Stomach (tissue), 4 donors: ENCODE measurements at regions not wholly inside any gene's neighbourhood (a gene's known extent, or its start where the extent isn't known, plus 50 kb on each side); places are given as distances from the start of the nearest gene placed in this dataset.

Source experiments
- POLR2A ChIP-seq, 4 donors: fragments of 450-650 bp; IDR thresholded peaks; one replicate each; pipeline ENCODE4 v1.6.1; 2016; ENCODE audit warnings: antibody characterized with exemption in 4 of 4, control low read depth in 2 of 4, mild to moderate bottlenecking in 1 of 4, moderate library complexity in 1 of 4
- POLR2AphosphoS5 ChIP-seq, 3 donors: sonication (generic); formaldehyde crosslinking; IDR thresholded peaks; one replicate each; pipeline ENCODE4 v1.6.1; 2016; ENCODE audit warnings: antibody characterized with exemption in 3 of 3
- TF ChIP-seq, protein P1 (sequence below), 7 experiments: fragments of 450-650 bp in 4 of 7; fragments of 200-600 bp in 3 of 7; sonication (generic) in 3 of 7; IDR thresholded peaks; one replicate each; pipeline ENCODE4 v1.5.1; 2016 to 2019; ENCODE audit warnings: antibody characterized with exemption in 7 of 7, control low read depth in 2 of 7, mild to moderate bottlenecking in 1 of 7

DNA sequence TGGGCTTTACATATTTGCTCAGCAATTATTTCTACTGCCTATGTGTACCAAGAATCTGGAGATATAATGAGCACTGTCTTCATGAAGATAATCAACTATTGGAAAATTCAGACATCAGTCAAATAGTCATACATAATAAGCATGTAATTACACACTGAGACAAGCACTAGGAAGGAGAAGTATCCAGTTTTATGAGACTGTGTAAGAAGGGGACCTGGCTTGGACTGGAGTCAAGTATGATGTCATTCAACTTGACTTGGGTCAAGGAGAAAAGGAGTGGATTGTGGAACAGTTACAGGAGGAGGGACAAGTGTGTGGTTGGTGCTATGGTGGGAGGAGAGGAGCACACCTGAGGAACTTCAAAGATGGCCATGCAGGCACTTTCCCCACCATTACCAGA, 419.8 kb upstream of the TRIB2 start:
- TF ChIP-seq, protein P1, sequence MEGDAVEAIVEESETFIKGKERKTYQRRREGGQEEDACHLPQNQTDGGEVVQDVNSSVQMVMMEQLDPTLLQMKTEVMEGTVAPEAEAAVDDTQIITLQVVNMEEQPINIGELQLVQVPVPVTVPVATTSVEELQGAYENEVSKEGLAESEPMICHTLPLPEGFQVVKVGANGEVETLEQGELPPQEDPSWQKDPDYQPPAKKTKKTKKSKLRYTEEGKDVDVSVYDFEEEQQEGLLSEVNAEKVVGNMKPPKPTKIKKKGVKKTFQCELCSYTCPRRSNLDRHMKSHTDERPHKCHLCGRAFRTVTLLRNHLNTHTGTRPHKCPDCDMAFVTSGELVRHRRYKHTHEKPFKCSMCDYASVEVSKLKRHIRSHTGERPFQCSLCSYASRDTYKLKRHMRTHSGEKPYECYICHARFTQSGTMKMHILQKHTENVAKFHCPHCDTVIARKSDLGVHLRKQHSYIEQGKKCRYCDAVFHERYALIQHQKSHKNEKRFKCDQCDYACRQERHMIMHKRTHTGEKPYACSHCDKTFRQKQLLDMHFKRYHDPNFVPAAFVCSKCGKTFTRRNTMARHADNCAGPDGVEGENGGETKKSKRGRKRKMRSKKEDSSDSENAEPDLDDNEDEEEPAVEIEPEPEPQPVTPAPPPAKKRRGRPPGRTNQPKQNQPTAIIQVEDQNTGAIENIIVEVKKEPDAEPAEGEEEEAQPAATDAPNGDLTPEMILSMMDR (IDR thresholded peaks at IDR 0.05): no peak
- TF ChIP-seq POLR2A (IDR thresholded peaks at IDR 0.05) (no peak), POLR2AphosphoS5 (IDR thresholded peaks at IDR 0.05) (no peak)
